ENCODE measurements at regions not wholly inside any gene's neighbourhood (a gene's known extent, or its start where the extent isn't known, plus 50 kb on each side); places are given as distances from the start of the nearest gene placed in this dataset.

DNA sequence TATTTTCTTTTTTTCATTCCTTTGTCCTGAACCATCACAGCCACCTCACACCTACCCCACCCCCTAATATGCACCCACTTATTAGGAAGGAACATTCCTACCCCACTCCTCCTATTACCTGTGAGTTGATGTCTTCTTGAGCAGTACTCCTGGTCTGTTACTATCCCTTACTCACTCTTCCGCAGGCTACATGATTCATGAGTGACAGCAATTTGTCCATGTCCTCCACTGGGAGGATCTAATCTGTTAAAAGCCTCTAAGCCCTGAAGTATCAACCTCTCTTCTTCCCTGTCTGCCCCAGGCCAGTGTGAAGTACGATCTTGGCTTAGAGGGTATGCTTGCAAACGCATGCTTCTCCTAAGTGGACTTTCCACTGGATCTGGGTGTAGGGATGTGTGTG lies 75.6 kb upstream of the RFX8 start:
- DNase-seq: no peak

DNA sequence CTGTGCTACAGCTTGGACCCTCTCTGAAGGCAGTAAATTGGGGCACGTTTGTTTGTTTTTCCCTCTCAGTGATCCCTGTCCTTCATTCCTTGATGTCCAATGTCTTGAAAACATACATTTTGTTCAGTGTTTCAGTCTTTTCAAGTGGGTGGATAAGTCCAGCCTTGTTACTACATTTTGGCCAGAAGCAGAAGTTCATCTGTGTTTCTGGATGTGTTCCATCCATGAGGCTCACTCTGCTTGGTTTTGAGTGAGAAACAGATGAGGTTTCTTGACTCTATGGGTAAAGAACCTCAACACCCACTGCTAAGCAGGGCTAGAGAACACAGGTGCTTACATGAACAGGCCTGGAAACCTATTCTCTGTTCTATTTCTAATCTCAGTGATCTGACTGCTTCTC lies 74.5 kb upstream of the RFX8 start:
- no peak for DNase-seq

- DNase-seq: no peak
These were observed 71.6 kb upstream of the RFX8 start for GRCh38 chr2:101546376-101547058.

- no peak for DNase-seq
These were observed 71.0 kb upstream of the RFX8 start for GRCh38 chr2:101545950-101546349.

DNA sequence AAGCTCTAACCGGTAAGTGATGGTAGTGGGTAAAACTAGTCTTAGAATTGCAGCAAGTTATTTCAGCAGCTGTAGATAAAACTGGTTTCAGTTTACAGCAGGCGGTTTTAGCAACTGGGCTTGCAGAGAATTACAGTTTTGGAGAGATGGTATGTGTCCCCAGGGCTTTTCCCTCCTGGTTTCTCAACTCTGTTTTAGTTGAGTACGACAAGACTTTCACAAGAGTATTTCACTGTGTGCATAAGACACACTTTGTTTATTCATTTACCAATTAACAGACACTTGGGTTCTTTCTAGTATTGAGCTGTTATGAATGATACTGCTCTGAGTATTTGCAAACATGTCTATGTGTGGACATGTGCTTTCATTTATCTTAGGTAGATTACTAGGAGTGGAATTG lies 65.6 kb upstream of the RFX8 start:
- peak; percentile 1 for DNase-seq

GRCh38 chr2:101538076-101538475 lies 63.2 kb upstream of the RFX8 start:
- no peak for DNase-seq

DNA sequence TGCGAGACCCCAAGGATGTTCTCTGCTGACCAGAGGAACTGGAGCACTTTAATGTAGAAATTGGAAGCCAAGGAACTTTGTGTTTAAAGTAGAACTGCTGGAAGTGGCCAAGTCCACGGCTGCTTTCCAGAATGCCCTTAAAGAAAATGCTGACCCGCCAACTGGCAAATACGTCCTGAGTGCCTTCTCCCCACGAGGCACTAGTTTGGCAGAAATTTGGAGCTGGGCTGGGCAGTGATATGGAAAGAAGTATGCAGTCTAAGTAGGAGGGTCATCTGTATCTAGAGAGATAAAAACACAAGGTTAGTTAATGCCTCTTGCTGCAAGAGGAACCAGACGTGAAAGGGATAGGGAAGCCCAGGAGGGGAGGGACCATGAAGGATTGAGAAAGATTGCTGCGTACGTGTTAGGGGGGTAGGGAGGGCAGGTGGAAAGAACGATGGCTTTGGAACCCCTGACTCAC lies 59.3 kb upstream of the RFX8 start:
- DNase-seq: no peak

GRCh38 chr2:101533561-101534148 lies 58.7 kb upstream of the RFX8 start:
- DNase-seq: no peak

DNA sequence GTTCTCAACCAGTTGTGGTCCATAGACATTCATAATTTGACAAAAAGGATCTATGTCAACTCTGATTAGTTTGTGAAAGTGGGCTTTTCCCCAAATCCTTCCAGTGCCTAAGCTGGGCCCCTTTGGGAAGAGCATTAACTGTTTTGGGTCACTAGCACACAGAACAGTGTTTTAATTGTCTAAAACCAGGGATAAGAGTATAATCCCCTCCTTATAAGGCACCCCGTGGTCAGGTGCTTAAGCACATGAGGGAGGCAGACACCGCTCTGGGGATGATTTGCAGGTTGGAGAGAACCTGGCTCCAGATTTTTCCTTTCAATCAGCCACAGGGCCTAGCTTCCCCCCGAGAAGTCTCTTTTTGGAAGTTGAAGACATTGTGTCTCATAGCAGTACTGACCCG lies 53.6 kb upstream of the RFX8 start:
- no peak for DNase-seq

- DNase-seq: no peak
These were observed 50.0 kb upstream of the RFX8 start for GRCh38 chr2:101524806-101525430.
